ENCODE measurements at regions not wholly inside any gene's neighbourhood (a gene's known extent, or its start where the extent isn't known, plus 50 kb on each side); places are given as distances from the start of the nearest gene placed in this dataset.

GRCh38 chr6:12221856-12222255 lies 68.3 kb upstream of the EDN1 start:
- DNase-seq = no peak

DNA sequence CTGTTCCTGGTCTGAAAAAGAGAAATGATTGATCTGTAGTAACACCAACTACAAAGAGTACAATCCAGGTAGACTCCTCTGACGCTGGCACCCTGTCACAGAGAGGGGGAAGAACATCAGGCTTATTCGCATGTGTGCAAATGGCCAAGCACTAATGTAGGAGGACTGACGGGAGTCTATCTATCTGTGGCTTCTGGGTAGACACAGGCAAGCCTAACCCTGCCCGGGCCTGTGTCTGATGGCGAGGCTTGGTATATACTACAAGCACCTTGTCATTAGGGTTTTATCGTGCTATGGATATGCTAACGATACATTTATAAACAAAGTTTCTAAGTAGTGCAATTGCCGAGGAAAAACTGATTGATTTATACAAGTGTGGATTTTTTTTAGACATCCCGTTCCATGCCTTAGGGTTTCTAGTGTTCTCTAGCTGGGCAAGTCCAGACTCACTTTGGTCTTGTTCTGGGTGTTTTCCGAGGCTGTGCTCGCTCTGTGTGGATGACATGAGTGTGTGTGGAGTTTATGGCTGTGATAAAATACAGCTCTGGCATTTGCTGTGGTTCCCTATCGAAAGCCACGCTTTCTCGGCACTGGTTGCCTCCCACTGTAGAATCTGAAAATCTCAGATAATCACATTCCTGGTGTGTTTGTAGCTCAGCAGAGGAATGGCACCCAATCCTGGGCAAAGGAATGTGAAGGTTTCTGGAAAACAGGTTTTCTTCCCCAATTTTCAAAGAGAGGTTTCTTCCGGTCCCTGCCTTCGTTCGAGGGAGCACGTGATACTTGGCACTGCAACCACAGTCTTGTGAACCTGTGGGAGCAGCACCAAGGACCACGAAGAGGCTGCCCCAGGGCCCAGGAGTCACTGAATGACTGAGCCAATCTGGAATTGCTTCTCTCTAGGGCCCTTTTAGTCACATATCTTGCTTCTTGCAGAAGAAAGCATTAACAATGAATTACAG lies 67.5 kb upstream of the EDN1 start:
- DNase-seq = no peak

- no peak for DNase-seq
These were observed 66.8 kb upstream of the EDN1 start for GRCh38 chr6:12223383-12223782.

DNA sequence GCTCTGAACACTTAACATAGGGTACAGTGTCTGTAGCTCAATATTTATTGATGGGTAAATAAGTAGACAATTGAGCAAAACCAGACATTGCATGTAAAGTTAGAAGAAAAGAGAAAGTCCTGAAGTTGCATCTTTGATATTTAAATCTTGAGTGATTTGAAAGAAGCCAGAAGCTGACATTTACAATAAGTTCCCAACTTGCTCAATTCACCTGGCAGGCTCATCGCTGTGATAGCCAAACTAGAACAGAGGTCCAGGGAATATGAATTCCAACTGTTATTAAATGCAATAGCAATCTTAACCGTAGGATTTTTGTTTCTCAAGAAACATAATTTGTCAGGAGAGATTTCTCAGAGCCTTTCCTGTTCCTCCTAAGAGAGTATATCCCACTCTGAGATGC lies 65.9 kb upstream of the EDN1 start:
- no peak for DNase-seq

GRCh38 chr6:12228447-12229146 lies 61.6 kb upstream of the EDN1 start:
- DNase-seq = no peak

DNA sequence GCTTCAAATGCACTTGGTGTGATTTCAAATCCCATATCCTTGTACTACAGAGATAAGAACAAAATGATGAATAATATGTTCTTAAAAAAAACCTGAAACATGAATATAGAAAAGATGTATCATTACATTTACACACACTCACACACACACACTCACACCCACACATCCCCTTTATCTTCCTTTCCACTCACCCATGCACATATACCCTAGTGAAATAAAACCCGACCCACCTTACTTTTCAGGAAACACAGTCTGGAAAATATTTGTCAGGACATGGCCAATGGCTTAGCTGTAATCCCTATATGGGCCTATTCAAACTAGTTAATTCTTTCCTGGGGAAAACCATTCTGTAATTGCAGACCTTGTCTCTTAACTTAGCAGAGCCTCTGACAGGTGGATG lies 60.8 kb upstream of the EDN1 start:
- DNase-seq = peak; percentile 26

GRCh38 chr6:12230523-12230922 lies 59.6 kb upstream of the EDN1 start:
- DNase-seq = no peak

- DNase-seq = no peak
These were observed 57.8 kb upstream of the EDN1 start for GRCh38 chr6:12232339-12232738.

DNA sequence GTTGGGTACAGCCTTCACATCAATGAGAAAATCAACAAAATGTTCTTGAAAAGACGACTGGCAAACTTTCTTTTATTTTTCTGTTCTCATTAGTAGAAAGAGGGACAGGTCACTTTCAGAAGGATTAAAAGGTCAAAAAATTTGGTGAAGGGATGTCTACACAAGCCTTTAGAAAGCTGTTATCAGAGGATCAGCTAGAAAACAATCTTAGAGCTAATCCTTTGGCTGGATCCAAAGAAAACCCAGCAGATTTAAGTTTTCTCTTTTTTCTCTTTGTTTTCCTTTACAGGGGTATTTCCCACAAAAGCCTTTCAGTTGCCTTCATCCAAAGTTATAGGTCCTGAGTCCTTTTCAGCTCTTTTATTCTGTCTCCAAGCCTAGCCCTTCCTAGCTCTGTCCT lies 57.3 kb upstream of the EDN1 start:
- DNase-seq = no peak

GRCh38 chr6:12233693-12234571 lies 56.2 kb upstream of the EDN1 start:
- DNase-seq = peak; percentile 40

- DNase-seq = no peak
These were observed 54.8 kb upstream of the EDN1 start for GRCh38 chr6:12235341-12235740.

- peak; percentile 13 for DNase-seq
These were observed 51.9 kb upstream of the EDN1 start for GRCh38 chr6:12238219-12238618.
